HG02870 (cell line): ENCODE measurements at regions not wholly inside any gene's neighbourhood (a gene's known extent, or its start where the extent isn't known, plus 50 kb on each side); places are given as distances from the start of the nearest gene placed in this dataset.
"Not testable (repeated sequence)": the region's sequence is repeated elsewhere in the genome, so short reads cannot be mapped to it uniquely, and the experiment has no call there.

Experiments used
- ATAC-seq: cut with Tn5 transposase; IDR thresholded peaks from one replicate; pipeline ENCODE4 v1.9.1; 2021; ENCODE audit warnings: mild to moderate bottlenecking, moderate library complexity; ENCODE audit not compliant: unreplicated experiment

DNA sequence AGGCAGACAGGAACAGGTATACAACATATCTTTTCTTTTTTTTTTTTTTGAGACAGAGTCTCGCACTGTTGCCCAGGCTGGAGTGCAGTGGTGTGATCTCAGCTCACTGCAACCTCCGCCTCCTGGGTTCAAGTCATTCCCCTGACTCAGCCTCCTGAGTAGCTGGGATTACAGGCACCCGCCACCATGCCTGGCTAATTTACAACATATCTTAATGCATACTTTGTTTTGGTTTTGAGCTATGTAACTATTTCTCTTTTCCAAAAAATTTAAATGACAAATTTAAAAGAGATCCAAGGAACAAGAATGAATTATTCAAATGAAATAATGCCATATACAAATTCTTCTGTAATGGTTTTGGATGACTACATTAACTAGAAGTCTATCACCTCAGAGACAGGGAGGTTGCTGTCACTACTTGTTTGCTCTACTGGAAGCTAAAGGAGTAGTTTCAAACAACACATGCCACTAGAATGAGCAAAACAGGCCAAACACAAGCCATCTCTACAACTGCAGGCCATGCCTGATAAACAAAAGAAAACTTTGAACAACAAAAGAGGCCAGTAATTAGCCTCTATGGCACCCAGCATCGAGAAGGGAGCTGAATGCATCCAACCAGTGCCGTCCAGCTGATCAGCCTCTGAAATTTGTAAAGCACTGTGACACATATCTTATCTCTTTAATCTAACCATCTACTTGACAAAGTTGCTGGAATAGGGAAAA is 133.6 kb upstream of the VOPP1 start:
- ATAC-seq, result not testable (repeated sequence)

DNA sequence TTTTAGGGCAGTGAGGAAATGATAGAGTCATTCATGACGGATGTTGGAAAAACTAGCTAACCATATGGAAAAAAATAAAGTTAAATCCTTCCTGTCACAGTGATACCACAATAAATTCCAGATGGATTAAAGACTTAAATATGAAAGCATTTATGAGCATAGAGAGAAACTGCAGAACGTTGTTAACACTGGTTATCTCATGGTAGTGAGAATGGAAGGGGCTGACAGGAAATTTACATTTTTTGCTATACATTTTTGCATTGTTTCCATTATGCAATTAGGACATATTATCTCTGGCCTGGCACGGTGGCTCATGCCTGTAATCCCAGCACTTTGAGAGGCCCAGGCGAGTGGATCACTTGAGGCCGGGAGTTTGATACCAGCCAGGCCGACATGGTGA is 130.5 kb upstream of the VOPP1 start:
- not testable (repeated sequence) for ATAC-seq

DNA sequence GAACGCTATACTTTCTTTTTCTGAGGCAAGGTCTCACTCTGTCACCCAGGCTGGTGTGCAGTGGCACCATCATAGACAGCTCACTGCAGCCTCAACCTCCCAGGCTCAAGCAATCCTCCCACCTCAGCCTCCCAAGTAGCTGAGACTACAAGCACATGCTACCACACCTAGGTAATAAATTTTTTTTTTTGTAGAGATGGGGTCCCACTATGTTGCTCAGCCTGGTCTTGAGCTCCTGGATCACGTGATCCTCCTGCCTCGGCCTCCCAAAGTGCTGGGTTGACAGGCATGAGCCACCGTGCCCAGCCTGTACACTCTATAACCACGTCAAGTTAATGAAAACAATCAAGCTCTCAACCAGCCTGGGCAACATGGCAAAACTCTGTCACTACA is 127.1 kb upstream of the VOPP1 start:
- not testable (repeated sequence) for ATAC-seq

DNA sequence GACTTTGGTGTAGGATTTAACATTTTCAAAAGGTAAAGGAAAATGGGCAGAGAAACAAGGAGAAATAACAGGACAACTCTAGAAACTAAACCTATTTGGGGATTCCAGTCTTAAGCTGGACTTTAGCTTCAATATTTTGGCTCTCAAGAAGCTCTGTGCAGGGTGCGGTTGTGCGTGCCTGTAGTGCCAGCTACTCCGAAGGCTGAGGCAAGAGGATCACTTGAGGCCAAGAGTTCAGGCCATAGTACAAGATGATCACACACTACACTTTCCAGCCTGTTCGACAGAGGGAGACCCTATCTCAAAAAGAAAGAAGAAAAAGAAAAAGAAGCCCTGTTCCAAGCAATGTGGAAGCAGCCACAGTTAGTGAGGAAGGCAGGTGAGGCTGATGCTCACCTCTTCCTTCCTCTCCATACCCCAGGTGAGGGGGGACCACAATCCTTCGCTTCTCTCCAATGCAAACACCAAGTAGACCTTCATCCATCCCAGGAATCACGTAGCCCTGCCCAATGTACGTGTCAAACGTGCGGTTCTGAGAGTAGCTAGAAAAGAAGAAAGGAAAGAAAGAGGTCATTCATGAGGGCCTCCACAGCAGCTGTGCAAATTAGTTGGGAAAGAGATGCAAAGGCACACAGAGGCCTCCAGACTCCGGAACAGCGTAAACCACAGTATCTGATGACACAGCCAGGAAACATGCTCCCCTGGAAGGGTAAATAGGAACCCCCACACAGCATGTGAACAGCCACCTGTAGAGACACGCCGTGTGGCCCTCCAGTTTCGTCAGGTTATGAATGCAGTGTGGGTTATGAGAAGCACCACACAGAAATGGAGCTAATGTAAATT is 126.5 kb upstream of the VOPP1 start:
- ATAC-seq, result peak; percentile 97

DNA sequence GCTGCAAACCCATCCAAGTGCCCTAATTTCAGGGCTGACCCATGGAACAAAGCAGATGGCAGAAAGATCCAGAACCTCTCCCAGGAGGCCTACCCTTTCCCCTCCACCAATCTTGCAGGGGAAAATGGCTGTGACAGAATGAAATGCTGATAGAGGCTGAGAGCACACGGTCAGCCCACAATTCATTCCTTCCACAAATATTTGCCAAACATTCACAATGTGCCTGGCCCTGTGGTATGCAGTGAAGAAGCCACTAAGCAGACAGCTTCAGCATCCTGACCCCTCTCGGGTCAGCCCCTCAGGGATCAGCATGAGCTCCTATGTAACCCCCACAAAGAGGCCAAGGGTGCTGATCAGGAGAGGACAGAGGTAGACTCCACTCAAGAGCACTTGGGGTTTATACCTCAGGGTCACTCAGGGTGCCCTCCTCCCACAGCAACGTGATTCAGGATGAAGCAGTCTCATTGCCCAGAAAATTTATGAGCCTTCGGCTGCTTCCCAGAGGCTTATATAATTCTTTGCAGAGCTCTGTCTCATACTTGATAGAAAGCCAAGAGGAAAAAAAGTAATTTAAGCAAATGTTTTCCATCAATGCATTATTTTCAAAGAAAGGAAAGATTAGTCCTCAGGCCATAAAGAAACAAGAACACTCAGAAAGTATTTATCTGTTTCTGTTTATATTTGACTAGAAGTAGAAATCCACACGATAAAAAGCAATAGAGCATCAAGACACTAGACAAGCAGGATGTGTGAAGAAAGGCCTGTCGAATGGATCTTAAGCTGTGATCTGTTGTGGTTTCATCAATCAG is 123.8 kb upstream of the VOPP1 start:
- not testable (repeated sequence) for ATAC-seq

DNA sequence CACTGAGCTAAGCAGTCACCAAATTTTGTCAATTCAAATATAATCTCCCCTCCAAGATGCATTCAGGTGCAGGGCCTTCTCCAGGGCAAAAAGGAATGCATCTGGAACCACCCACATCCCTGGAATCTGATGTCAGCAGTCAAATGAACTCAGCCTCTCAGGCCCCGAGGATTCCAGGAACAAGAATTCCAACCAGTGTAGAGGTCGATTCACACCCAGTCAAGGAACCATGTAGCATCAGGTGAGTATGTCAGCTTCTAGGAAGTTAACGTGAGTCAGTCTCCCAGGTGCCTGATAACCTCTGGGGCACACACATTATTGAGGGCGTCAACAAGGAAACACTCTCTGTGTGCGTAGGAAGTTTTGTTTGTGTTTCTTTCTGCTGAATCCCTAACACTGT is 122.2 kb upstream of the VOPP1 start:
- not testable (repeated sequence) for ATAC-seq

DNA sequence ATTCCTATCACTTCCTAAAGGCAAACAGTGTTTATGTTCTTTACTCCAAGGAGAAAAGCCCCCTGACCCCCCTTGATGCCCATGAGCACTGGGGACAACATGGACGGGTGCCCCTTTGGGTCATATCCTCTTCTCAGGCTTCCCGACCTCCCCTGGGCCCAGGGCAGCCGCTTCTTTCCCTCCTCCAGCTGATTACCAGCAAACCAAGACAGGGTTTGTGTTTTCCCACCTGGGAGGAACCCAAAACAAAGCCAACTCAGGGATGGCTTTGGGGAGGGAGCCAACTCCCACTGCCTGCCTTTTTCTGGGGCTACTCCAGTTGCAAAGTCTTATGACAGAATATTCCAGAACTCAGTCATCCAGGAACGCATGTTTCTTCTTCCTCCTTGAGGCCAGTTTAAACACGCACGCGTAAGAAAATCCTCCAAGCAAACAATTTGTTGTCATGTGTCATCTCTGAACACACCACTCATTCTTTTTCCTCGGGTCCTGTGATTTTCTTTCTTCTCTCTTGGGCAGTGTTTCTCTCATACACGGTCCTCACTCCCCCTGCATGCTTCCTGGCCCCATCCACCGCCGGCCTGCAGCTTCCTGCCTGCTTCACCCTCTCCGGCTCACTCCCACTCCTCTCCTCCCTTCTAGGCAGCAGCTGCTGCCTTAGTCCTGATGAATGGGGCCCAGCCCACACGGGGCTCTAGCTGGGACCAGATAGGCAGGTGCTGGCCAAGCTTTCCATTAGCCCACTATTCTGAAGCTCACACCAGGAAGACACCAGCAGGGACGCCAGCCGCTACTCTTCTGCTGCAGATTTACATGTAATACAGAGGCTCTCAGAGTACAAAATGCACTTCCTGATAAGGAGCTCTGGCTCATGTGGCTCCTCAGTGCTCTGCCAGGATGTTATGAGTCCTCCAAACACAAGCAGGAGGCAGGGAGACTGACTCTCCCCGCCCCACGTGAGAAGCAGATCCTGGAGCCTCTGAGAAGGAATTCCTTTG is 116.7 kb upstream of the VOPP1 start:
- peak; percentile 54 for ATAC-seq

DNA sequence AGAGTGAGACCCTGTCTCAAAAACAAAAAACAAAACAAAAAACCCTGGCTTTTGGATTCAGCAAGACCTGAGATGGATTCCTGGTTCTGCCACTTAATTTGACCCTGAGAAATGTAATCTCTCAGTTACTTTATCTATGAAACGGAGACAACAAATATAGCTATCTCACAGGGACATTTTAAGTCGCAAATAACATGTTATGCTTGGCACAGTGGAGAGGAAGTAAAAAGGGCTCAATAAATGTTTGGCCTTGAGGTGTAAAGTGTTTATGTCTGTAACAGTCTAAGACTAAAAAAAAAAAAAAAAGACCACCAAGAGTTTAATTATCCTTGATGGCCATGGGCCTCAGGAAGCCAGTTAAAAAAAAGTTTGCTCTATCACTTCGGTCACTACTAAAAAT is 116.0 kb upstream of the VOPP1 start:
- ATAC-seq, result not testable (repeated sequence)

DNA sequence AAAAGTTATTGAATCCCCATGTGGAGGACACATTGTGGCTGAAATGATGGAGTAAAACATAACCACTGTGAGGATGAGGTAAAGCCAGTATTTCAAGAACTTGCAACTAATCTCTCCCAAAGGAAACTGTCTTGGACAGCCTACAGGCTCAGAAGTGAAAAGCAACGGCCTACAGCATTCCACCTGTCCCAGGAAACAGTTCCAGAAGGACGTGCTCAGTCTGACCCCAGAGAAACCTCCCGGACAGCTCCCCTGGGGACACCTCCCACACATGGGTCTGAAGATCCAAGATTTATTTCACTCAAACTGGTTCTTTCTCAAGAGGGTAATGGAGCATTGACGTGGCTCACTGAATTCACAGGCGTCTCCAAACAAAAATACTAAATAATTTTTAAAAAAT is 115.0 kb upstream of the VOPP1 start:
- not testable (repeated sequence) for ATAC-seq

DNA sequence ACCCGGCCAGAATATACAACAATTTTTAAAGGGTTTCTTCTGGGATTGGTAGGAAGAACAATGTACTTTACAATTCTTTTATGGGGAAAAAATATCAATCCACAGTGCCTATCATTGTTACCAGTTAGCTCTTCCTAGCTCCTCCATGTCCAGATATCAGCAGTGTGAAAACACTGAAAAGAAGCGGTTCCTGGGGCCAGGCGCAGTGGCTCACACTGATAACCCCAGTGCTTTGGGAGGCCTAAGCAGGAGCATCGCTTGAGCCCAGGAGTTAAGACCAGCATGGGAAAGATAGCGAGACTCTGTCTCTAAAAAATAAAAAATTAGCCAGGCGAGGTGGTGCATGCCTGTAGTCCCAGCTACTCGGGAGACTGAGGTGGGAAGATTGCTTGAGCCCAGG is 114.5 kb upstream of the VOPP1 start:
- ATAC-seq, result not testable (repeated sequence)

DNA sequence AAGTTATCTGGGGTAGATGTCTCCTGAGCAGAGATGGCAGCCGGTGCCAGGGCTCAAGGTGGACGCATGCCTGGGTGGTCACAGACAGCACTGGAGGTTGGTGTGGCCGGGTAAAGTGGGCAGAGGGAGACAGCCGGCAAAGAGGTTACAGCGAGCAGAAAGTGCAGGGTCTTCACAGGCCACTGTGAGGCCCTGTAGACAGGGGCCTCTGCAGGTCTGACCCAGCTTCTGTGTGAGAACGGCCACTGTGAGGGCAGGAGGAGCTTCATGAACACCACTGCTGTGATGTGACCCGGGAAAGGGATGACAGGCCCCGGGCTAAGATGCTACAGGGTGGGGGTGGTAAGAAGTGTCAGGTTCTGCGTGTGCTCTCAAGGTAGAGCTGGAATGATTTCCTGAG is 111.2 kb upstream of the VOPP1 start:
- ATAC-seq, result not testable (repeated sequence)

DNA sequence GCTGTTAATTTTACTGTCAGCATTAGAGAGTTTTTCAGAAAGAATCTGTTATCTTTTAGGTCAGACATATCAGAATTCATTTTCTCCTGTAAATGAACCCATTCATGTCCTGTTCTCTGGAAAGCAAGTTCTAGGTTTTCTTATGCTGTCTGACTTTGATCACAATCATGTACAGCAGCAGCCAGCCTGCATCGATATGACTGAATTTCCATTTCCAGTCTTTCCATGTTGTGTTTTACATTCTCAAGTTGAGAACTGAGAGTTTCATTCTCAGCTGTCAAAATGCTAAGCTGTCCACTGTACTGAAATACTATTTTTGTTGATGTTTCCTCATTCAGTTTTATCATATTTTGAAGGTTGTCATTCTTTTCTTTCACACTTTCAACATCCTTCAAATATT is 103.3 kb upstream of the VOPP1 start:
- ATAC-seq, result peak; percentile 85

DNA sequence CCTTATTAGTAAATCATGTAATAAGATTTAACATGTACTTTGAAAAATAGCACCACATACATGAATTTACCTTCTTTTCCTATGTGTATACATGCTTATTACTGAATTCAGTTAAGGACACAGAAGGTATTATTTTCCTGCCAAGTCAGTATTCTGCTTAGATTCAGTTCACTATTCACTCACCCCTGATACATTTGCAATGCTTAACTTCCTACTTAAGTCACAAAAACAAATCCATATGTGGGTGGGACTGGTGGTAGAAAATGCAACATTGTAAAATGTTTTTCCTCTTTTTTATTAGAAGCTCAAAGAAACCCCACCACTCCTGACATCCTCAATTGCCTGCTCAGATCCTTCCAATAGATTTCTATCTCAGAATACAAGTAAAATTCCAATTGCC is 101.2 kb upstream of the VOPP1 start:
- ATAC-seq, result not testable (repeated sequence)

DNA sequence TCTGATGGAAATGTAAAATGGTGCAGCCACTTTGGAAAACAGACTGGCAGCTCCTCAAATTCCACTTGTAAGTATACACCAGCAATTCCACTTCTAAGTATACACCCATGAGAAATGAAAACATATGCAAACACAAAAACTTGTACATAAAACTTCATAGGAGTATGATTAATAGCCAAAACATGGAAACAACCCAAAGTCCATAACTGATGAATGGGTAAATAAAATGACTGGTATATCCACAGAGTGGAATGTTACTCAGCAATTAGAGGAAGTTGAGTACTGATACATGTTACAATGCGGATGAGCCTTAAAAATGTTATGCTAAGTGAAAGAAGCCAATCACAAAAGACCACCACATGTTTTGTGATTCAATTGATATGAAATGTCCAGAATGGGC is 99.8 kb upstream of the VOPP1 start:
- not testable (repeated sequence) for ATAC-seq

DNA sequence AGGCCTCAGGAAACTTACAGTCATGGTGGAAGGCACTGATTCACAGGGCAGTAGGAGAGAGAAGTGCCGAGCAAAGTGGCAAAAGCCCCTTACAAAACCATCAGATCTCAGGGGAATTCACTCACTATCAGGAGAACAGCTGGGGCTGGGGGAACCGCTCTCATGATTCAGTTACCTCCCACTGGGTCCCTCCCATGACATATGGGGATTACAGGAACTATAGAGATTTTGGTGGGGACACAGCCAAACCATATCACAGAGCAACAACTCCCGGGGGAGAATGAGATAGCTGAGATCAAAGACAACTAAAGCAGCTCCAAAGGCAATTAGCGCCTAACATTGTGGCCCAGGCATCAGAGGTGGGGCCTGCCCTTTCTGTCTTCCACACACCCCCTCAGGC is 85.4 kb upstream of the VOPP1 start:
- no peak for ATAC-seq

DNA sequence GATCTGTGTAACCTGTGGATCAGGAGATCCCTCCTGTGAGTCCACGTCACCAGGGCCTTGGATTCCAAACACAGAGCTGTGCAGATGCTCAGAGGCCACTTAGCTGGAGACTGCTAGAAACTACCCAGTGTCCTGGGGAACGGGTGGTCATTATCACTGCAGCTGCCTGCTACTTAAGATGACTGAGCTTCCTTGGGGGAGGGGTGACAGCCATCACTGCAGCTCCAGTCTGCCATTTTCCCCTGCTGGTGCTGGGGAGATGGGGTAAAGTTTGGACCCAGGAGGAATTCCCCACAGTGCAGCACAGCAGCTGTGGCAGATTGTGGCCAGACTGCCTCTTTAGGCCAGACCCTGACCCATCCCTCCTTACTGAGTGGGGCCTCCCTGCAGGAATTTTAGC is 78.8 kb upstream of the VOPP1 start:
- ATAC-seq, result no peak

DNA sequence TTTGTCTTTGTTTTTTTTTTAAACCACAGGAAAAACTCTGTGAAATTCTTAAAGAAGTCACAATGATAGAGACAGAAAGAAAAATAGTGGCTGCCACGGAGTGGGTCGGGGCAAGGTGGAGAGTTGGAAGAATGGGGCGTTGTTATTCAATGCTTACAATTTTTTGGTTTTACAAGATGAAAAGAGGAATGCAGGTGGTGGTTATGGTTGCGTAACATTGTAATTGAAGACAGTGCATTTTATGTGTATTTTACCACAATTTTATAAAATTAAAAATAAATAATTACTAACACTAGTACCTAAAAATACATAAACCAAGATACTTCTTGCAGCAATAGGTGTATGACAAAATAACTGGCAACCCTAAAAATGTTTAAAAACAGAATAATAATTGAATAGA is 76.9 kb upstream of the VOPP1 start:
- no peak for ATAC-seq

DNA sequence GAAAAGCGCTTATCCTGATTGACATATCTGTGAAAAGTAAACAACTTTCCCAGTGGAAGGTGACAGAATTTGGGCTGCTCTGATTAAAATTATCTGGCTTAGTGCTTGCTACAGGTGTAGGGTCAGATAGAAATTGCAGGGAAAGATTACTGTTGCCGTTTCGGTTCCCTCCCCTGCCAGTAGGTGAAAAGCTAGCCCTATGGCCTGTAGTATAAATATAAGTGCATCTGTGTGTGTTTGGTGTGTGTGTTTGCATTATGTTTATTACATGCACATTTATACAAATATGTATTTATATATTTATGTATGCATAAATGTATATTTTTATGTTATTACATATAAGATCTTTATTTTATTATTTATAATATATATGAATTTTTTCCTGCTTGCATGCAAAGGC is 72.3 kb upstream of the VOPP1 start:
- no peak for ATAC-seq

DNA sequence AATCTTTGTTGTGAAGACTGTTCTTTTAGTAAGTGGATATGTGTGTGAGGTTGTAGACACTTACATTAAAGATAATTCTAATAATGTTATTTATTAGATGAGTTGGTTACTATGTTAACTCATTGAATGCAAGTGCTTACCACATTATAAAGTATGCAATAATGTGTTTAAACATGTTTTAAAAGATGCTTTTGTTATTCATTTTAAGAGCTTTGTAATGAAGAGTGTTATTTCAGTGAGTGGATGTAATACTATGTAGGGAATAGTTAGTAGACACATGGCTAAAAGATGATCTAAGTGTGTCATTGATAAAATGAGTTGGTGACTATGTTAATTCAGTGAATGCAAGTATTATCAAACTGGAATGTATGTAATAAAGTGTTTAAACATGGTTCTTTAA is 70.0 kb upstream of the VOPP1 start:
- no peak for ATAC-seq

DNA sequence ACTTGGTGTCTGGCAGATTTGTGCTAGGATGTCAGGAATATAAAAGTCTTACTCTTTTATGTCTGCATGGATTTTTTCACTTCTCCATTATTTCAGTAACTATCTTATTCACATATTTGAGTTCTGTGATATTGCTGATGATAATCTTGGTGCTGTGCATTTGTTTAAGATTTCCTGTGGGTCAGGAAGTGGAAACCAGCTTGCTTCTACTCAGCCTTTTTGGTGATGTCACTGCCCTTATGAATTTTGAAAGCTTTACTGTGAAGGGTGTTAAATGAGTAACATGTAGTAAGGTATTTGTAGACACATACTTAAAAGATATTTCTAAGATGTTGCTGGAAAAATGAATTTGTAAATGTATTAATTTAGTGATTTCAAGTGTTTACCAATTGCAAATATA is 69.5 kb upstream of the VOPP1 start:
- ATAC-seq, result peak; percentile 86
